ENCODE measurements at regions not wholly inside any gene's neighbourhood (a gene's known extent, or its start where the extent isn't known, plus 50 kb on each side); places are given as distances from the start of the nearest gene placed in this dataset.
"Not testable (repeated sequence)": the region's sequence is repeated elsewhere in the genome, so short reads cannot be mapped to it uniquely, and the experiment has no call there.

DNA sequence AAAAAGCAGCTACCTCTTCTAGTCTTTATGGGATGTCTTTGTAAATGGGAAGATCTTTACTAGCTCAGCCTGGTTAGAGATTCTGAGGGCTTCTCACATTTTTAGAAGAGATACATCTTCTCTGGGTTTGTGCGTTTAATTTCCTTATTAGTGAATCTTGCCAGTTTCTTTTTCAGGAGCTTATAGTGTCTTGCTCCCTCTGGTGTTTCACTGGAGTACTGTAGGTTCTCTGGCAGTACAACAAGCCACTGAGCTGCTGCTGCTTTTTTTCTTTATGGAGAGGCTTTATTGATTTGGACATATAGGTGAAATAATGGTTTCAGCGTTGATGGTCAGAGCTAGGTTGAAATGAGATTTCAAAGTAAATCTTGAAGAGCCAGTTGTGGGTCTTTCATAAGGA is 82.9 kb downstream of the LAS1L start:
- TF ChIP-seq, protein P1, sequence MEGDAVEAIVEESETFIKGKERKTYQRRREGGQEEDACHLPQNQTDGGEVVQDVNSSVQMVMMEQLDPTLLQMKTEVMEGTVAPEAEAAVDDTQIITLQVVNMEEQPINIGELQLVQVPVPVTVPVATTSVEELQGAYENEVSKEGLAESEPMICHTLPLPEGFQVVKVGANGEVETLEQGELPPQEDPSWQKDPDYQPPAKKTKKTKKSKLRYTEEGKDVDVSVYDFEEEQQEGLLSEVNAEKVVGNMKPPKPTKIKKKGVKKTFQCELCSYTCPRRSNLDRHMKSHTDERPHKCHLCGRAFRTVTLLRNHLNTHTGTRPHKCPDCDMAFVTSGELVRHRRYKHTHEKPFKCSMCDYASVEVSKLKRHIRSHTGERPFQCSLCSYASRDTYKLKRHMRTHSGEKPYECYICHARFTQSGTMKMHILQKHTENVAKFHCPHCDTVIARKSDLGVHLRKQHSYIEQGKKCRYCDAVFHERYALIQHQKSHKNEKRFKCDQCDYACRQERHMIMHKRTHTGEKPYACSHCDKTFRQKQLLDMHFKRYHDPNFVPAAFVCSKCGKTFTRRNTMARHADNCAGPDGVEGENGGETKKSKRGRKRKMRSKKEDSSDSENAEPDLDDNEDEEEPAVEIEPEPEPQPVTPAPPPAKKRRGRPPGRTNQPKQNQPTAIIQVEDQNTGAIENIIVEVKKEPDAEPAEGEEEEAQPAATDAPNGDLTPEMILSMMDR (IDR thresholded peaks at IDR 0.05; ENCODE audit: low read depth, low read length): peak; percentile 25
- H3K4me3 ChIP-seq: no peak overlapping the region
- no peaks in the 10 kb centered on the region for H3K36me3 ChIP-seq
- no peak overlapping the region for H3K27ac ChIP-seq
- H3K9me3 ChIP-seq (ENCODE audit: low read depth): no peaks in the 10 kb centered on the region
- H3K4me1 ChIP-seq (ENCODE audit: low read depth): no peaks in the 10 kb centered on the region
- no peaks in the 10 kb centered on the region for H3K27me3 ChIP-seq
- peak; percentile 14 to 26 for DNase-seq (ENCODE audit: low read depth in 1 of 2, low spot score in 1 of 2)

DNA sequence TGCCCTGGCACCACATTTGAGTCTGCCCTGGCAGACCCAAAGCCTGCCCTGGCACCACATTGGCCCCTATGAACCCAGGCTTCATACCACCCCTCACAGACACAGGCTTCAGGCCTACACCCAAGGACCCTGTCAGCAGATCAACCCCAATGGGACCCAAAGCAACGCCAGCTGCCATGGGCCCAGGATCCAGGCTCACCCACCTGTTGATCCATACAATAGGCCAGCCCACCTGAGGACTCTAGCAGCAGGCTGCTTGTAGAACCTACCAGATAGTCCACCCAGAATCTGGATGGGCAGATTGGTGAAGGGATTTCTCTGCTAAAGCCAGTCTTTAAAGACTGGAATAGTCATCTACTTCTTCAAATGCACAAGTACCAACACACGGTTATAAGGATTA is 114.4 kb downstream of the LAS1L start:
- Histone ChIP-seq H3K9me3 (ENCODE audit: low read depth) (no peaks in the 10 kb centered on the region), H3K36me3 (no peaks in the 10 kb centered on the region), H3K4me3 (no peak overlapping the region), H3K27me3 (no peaks in the 10 kb centered on the region), H3K27ac (no peak overlapping the region), H3K4me1 (ENCODE audit: low read depth) (no peaks in the 10 kb centered on the region)
- TF ChIP-seq, protein P1 (IDR thresholded peaks at IDR 0.05; ENCODE audit: low read depth, low read length): no peak
- no peak for DNase-seq (ENCODE audit: low read depth in 1 of 2, low spot score in 1 of 2)

DNA sequence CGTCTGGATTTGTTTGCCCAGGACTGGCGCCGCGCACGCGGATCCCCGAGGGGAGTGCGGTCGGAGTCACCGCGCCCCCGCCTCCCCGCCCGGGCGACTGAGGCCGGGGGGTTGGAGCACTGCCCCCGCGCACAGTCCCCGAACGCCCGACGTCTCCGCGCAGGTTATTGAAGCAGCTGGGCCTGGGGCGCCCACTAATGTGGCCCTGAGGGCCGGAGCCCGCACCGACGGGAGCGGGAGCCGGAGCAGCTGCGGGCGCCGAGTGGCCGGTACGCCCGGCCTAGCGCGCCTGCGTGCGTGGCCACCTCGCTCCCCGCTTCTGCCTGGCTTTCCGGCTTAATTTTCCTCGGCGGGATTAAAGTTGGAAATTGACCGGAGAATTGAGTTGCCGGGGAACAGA is 126.9 kb downstream of the LAS1L start:
- H3K36me3 ChIP-seq; H3K27ac ChIP-seq; H3K9me3 ChIP-seq (ENCODE audit: low read depth); DNase-seq (ENCODE audit: low read depth in 1 of 2, low spot score in 1 of 2); H3K4me1 ChIP-seq (ENCODE audit: low read depth): not testable (repeated sequence)
- Histone ChIP-seq H3K4me3 (peak overlapping the region; percentile 19), H3K27me3 (peaks cover 31% of the 10 kb centered on the region)

DNA sequence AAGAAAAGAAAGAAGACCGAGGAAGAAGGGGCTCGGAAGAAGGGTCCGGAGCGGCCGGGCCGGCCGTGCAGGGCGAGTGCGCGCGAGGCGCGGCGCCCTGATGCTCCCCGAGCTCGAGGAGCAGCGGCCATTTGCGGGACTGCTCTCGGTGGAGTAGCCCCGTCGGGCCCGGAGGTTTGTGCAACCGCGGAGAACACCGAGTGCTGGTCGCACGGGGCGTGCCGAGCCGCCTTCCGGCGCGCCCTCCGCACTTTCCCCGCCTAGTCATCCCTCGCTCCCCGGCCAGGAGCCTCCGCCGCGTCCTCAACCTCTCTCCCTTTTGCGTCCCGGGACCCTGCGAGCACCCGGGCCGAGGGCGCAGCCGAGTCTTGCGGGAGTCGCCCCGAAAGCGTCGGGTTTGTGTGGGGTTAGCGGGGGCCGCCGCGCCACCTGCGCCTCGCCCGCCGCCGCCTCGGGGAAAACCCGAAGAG is 127.4 kb downstream of the LAS1L start:
- peak in 1 of 2 donors; percentile 0 for DNase-seq (ENCODE audit: low read depth in 1 of 2, low spot score in 1 of 2)
- Histone ChIP-seq H3K27ac (no peak overlapping the region), H3K4me1 (ENCODE audit: low read depth) (no peaks in the 10 kb centered on the region), H3K36me3 (no peaks in the 10 kb centered on the region), H3K9me3 (ENCODE audit: low read depth) (no peaks in the 10 kb centered on the region), H3K27me3 (peaks cover 31% of the 10 kb centered on the region), H3K4me3 (peak overlapping the region; percentile 19)
- TF ChIP-seq, protein P1 (IDR thresholded peaks at IDR 0.05; ENCODE audit: low read depth, low read length): no peak

DNA sequence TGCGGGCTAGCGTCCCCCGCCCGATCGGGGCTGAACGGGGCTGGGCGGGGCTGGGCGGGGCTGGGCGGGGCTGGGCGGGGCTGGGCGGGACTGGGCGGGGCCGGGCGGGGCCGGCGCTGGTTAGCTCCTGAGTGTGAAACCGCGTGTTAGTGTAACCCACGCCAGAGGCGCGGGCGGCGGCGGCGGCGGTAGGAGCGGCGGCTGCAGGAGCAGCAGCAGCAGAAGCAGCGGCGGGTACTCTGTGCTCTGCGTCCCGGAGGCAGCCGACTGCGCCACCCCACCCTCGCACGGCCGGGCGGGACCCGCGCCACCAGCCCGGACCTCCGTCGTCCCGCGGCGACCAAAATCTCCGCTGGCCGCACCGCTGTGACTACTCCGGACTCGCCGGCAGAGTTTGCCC is 128.1 kb downstream of the LAS1L start:
- Histone ChIP-seq H3K27me3 (peaks cover 31% of the 10 kb centered on the region), H3K27ac (no peak overlapping the region), H3K4me3 (peak overlapping the region; percentile 19), H3K4me1 (ENCODE audit: low read depth) (no peaks in the 10 kb centered on the region), H3K9me3 (ENCODE audit: low read depth) (no peaks in the 10 kb centered on the region), H3K36me3 (no peaks in the 10 kb centered on the region)
- TF ChIP-seq, protein P1 (IDR thresholded peaks at IDR 0.05; ENCODE audit: low read depth, low read length): no peak
- peak in 1 of 2 donors; percentile 18 for DNase-seq (ENCODE audit: low read depth in 1 of 2, low spot score in 1 of 2)

DNA sequence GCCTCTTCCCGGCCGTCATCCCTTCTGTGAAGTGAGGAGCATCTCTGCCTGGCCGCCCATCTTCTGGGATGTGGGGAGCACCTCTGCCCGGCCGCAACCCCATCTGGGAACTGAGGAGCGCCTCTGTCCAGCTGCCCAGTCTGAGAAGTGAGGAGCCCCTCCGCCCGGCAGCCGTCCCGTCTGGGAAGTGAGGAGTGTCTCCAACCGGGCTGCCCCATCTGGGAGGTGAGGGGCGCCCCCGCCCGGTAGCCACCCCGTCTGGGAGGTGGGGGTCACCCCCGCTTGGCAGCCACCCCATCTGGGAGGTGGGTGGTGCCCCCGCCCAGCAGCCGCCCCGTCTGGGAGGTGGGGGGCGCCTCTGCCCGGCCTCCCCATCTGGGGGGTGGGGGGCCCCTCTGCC is 142.3 kb downstream of the LAS1L start:
- TF ChIP-seq, protein P1 (IDR thresholded peaks at IDR 0.05; ENCODE audit: low read depth, low read length): no peak
- H3K27me3 ChIP-seq: no peaks in the 10 kb centered on the region
- H3K36me3 ChIP-seq: no peaks in the 10 kb centered on the region
- H3K27ac ChIP-seq: no peak overlapping the region
- no peaks in the 10 kb centered on the region for H3K9me3 ChIP-seq (ENCODE audit: low read depth)
- no peaks in the 10 kb centered on the region for H3K4me1 ChIP-seq (ENCODE audit: low read depth)
- no peak for DNase-seq (ENCODE audit: low read depth in 1 of 2, low spot score in 1 of 2)
- no peak overlapping the region for H3K4me3 ChIP-seq

DNA sequence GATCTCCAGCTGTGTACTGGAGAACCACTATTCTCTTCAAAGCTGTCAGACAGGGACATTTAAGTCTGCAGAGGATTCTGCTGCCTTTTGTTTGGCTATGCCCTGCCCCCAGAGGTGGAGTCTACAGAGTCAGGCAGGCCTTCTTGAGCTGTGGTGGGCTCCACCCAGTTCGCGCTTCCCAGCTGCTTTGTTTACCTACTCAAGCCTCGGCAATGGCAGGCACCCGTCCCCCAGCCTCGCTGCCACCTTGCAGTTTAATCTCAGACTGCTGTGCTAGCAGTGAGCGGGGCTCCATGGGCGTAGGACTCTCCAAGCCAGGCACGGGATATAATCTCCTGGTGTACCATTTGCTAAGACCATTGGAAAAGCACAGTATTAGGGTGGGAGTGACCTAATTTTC is 145.5 kb downstream of the LAS1L start:
- H3K4me1 ChIP-seq (ENCODE audit: low read depth); H3K27ac ChIP-seq; H3K4me3 ChIP-seq; H3K27me3 ChIP-seq; DNase-seq (ENCODE audit: low read depth in 1 of 2, low spot score in 1 of 2); H3K36me3 ChIP-seq; H3K9me3 ChIP-seq (ENCODE audit: low read depth): not testable (repeated sequence)

All from cardiac muscle cell (in vitro differentiated cells and primary cell).